ENCODE measurements at regions not wholly inside any gene's neighbourhood (a gene's known extent, or its start where the extent isn't known, plus 50 kb on each side); places are given as distances from the start of the nearest gene placed in this dataset.

- TF ChIP-seq CTCF (IDR thresholded peaks at IDR 0.05; ENCODE audit: poor library complexity, severe bottlenecking): no peak
- Histone ChIP-seq H3K4me3 (ENCODE audit: severe bottlenecking) (no peak overlapping the region), H3K27me3 (ENCODE audit: insufficient read depth, poor library complexity, severe bottlenecking) (no peaks in the 10 kb centered on the region), H3K36me3 (ENCODE audit: low read depth) (no peaks in the 10 kb centered on the region), H3K27ac (ENCODE audit: poor library complexity, severe bottlenecking) (no peak overlapping the region), H3K9me3 (ENCODE audit: severe bottlenecking) (no peaks in the 10 kb centered on the region), H3K4me1 (ENCODE audit: insufficient read depth, poor library complexity, severe bottlenecking) (no peaks in the 10 kb centered on the region)
- ATAC-seq (ENCODE audit: low read depth): no peak
- DNase-seq (ENCODE audit: low spot score): no peak
These were observed 691.3 kb upstream of the NR2F2 start for GRCh38 chr15:95639208-95639607.

- Histone ChIP-seq H3K27ac (ENCODE audit: poor library complexity, severe bottlenecking) (no peak overlapping the region), H3K9me3 (ENCODE audit: severe bottlenecking) (no peaks in the 10 kb centered on the region), H3K27me3 (ENCODE audit: insufficient read depth, poor library complexity, severe bottlenecking) (no peaks in the 10 kb centered on the region), H3K36me3 (ENCODE audit: low read depth) (no peaks in the 10 kb centered on the region), H3K4me1 (ENCODE audit: insufficient read depth, poor library complexity, severe bottlenecking) (no peaks in the 10 kb centered on the region), H3K4me3 (ENCODE audit: severe bottlenecking) (no peak overlapping the region)
- ATAC-seq (ENCODE audit: low read depth) (no peak), DNase-seq (ENCODE audit: low spot score) (no peak)
- no peak for TF ChIP-seq CTCF (IDR thresholded peaks at IDR 0.05; ENCODE audit: poor library complexity, severe bottlenecking)
These were observed 686.2 kb upstream of the NR2F2 start for GRCh38 chr15:95644100-95644875.

GRCh38 chr15:95645791-95646338 lies 684.6 kb upstream of the NR2F2 start:
- no peaks in the 10 kb centered on the region for H3K9me3 ChIP-seq (ENCODE audit: severe bottlenecking)
- no peak overlapping the region for H3K27ac ChIP-seq (ENCODE audit: poor library complexity, severe bottlenecking)
- TF ChIP-seq CTCF (IDR thresholded peaks at IDR 0.05; ENCODE audit: poor library complexity, severe bottlenecking): no peak
- H3K4me3 ChIP-seq (ENCODE audit: severe bottlenecking): no peak overlapping the region
- no peaks in the 10 kb centered on the region for H3K36me3 ChIP-seq (ENCODE audit: low read depth)
- DNase-seq (ENCODE audit: low spot score) (no peak), ATAC-seq (ENCODE audit: low read depth) (no peak)
- H3K27me3 ChIP-seq (ENCODE audit: insufficient read depth, poor library complexity, severe bottlenecking): no peaks in the 10 kb centered on the region
- no peaks in the 10 kb centered on the region for H3K4me1 ChIP-seq (ENCODE audit: insufficient read depth, poor library complexity, severe bottlenecking)

GRCh38 chr15:95646484-95647273 lies 683.8 kb upstream of the NR2F2 start:
- Histone ChIP-seq H3K27ac (ENCODE audit: poor library complexity, severe bottlenecking) (no peak overlapping the region), H3K4me1 (ENCODE audit: insufficient read depth, poor library complexity, severe bottlenecking) (no peaks in the 10 kb centered on the region), H3K9me3 (ENCODE audit: severe bottlenecking) (no peaks in the 10 kb centered on the region), H3K4me3 (ENCODE audit: severe bottlenecking) (no peak overlapping the region), H3K36me3 (ENCODE audit: low read depth) (no peaks in the 10 kb centered on the region), H3K27me3 (ENCODE audit: insufficient read depth, poor library complexity, severe bottlenecking) (no peaks in the 10 kb centered on the region)
- DNase-seq (ENCODE audit: low spot score): no peak
- TF ChIP-seq CTCF (IDR thresholded peaks at IDR 0.05; ENCODE audit: poor library complexity, severe bottlenecking): no peak
- no peak for ATAC-seq (ENCODE audit: low read depth)
